DOHH2 (cell line): ENCODE measurements at regions not wholly inside any gene's neighbourhood (a gene's known extent, or its start where the extent isn't known, plus 50 kb on each side); places are given as distances from the start of the nearest gene placed in this dataset.

Experiments used
- H3F3A ChIP-seq: fragments of 200-600 bp; sonication (generic), shearing (Covaris generic); 2 replicates; pipeline ENCODE4 v1.6.0; 2016; ENCODE audit warnings: antibody characterized with exemption, mild to moderate bottlenecking; ENCODE audit not compliant: control insufficient read depth, insufficient read depth
- H3K27ac ChIP-seq: fragments of 200-600 bp; sonication (generic); 2 replicates; pipeline ENCODE4 v1.5.1; 2014; ENCODE audit warnings: low read depth, mild to moderate bottlenecking, low read length, moderate library complexity
- H3K27me3 ChIP-seq: fragments of 200-600 bp; sonication (generic); 2 replicates; pipeline ENCODE4 v1.6.1; 2014; ENCODE audit warnings: mild to moderate bottlenecking, low read length, mixed read lengths; ENCODE audit not compliant: control insufficient read depth
- H3K36me3 ChIP-seq: fragments of 200-600 bp; sonication (generic); 2 replicates; pipeline ENCODE4 v1.6.1; 2014; ENCODE audit warnings: mild to moderate bottlenecking, low read length, moderate library complexity, mixed read lengths; ENCODE audit not compliant: control insufficient read depth
- H3K4me1 ChIP-seq: fragments of 200-600 bp; sonication (generic); 2 replicates; pipeline ENCODE4 v1.6.1; 2014; ENCODE audit warnings: mild to moderate bottlenecking, low read length, mixed read lengths; ENCODE audit not compliant: control insufficient read depth
- H3K4me2 ChIP-seq: fragments of 200-600 bp; sonication (generic); 2 replicates; pipeline ENCODE4 v1.6.0; 2014; ENCODE audit warnings: mild to moderate bottlenecking, low read length, moderate library complexity
- H3K4me3 ChIP-seq: fragments of 200-600 bp; sonication (generic); 2 replicates; pipeline ENCODE4 v1.5.1; 2014; ENCODE audit warnings: mild to moderate bottlenecking, low read length, mixed read lengths
- H3K79me2 ChIP-seq: fragments of 200-600 bp; sonication (generic); 2 replicates; pipeline ENCODE4 v1.6.1; 2014; ENCODE audit warnings: mild to moderate bottlenecking, low read length, mixed read lengths; ENCODE audit not compliant: control insufficient read depth
- H3K9me2 ChIP-seq: fragments of 200-600 bp; sonication (generic); replicated peaks from 2 replicates; pipeline ENCODE4 v1.6.1; 2014; ENCODE audit warnings: mild to moderate bottlenecking, low read length, mixed read lengths; ENCODE audit not compliant: control insufficient read depth
- H3K9me3 ChIP-seq: fragments of 200-600 bp; sonication (generic); 2 replicates; pipeline ENCODE4 v1.6.1; 2014; ENCODE audit warnings: antibody characterized with exemption, low read length, mixed read lengths; ENCODE audit not compliant: control insufficient read depth, insufficient read depth
- H4K20me1 ChIP-seq: fragments of 200-600 bp; sonication (generic); 2 replicates; pipeline ENCODE4 v1.6.0; 2014; ENCODE audit warnings: low read depth, mild to moderate bottlenecking, antibody characterized with exemption, low read length, moderate library complexity; ENCODE audit not compliant: control insufficient read depth, insufficient read depth
- EZH2phosphoT487 ChIP-seq: fragments of 200-600 bp; sonication (generic); IDR thresholded peaks from 2 replicates; pipeline ENCODE4 v1.6.1; 2017; ENCODE audit warnings: borderline replicate concordance, mild to moderate bottlenecking, antibody characterized with exemption, low read length, moderate library complexity, mixed read lengths
- TF ChIP-seq, protein P1 (sequence below): fragments of 200-600 bp; sonication (generic); IDR thresholded peaks from one replicate; pipeline ENCODE4 v1.5.1; 2014; ENCODE audit warnings: antibody characterized with exemption, mild to moderate bottlenecking, low read depth, low read length; ENCODE audit not compliant: poor library complexity, severe bottlenecking

DNA sequence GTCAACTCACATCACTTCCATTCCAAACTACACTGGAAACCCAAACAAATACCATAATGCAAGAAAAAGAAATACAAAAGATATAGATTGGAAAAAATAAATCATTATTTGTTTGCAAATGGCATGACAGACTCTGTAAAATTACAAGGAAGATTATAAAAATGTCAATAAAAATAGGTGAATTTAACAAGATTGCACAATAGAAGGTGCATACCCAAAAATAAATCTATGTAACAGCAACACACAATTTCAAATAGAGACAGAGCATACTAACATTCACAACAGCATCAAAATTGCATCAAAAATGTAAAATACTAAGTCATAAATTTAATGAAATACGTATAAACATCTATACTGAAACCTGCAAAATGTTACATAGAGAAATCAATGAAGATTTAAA, 1140.0 kb upstream of the GJE1 start:
- H3K27me3 ChIP-seq: no peaks in the 10 kb centered on the region
- no peak overlapping the region for H3K4me3 ChIP-seq
- H3K27ac ChIP-seq: no peak overlapping the region
- TF ChIP-seq, protein P1, sequence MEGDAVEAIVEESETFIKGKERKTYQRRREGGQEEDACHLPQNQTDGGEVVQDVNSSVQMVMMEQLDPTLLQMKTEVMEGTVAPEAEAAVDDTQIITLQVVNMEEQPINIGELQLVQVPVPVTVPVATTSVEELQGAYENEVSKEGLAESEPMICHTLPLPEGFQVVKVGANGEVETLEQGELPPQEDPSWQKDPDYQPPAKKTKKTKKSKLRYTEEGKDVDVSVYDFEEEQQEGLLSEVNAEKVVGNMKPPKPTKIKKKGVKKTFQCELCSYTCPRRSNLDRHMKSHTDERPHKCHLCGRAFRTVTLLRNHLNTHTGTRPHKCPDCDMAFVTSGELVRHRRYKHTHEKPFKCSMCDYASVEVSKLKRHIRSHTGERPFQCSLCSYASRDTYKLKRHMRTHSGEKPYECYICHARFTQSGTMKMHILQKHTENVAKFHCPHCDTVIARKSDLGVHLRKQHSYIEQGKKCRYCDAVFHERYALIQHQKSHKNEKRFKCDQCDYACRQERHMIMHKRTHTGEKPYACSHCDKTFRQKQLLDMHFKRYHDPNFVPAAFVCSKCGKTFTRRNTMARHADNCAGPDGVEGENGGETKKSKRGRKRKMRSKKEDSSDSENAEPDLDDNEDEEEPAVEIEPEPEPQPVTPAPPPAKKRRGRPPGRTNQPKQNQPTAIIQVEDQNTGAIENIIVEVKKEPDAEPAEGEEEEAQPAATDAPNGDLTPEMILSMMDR: no peak
- no peak for TF ChIP-seq EZH2phosphoT487
- no peak overlapping the region for H3K4me2 ChIP-seq
- no peaks in the 10 kb centered on the region for H3K36me3 ChIP-seq
- H3K4me1 ChIP-seq: no peaks in the 10 kb centered on the region
- no peaks in the 10 kb centered on the region for H3F3A ChIP-seq
- no peaks in the 10 kb centered on the region for H3K79me2 ChIP-seq
- no peaks in the 10 kb centered on the region for H3K9me2 ChIP-seq
- H3K9me3 ChIP-seq: no peaks in the 10 kb centered on the region
- no peaks in the 10 kb centered on the region for H4K20me1 ChIP-seq

DNA sequence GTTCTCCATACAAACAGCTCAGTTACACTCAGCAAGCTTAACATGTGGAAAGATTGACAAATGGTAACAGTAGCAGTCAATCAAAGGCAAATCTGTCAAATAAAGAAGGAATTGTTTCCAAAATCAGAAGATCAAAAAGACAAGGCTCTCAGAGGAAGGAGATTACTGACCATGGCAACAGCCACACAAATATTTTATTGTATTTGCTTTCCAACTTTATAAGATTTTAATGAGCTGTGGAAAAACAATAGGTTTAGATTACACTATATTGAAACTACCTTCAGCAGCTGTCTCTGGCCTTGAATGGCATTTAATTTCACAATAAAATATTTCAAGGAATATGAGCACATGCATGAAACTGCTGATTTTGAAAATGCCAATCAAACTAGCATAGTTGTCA, 1143.9 kb upstream of the GJE1 start:
- Histone ChIP-seq H3K9me3 (no peaks in the 10 kb centered on the region), H3K36me3 (no peaks in the 10 kb centered on the region), H3K9me2 (no peaks in the 10 kb centered on the region), H3F3A (no peaks in the 10 kb centered on the region), H3K4me3 (no peak overlapping the region), H3K27ac (no peak overlapping the region), H3K27me3 (no peaks in the 10 kb centered on the region), H4K20me1 (no peaks in the 10 kb centered on the region), H3K79me2 (no peaks in the 10 kb centered on the region), H3K4me1 (no peaks in the 10 kb centered on the region), H3K4me2 (no peak overlapping the region)
- TF ChIP-seq, protein P1: no peak
- no peak for TF ChIP-seq EZH2phosphoT487

DNA sequence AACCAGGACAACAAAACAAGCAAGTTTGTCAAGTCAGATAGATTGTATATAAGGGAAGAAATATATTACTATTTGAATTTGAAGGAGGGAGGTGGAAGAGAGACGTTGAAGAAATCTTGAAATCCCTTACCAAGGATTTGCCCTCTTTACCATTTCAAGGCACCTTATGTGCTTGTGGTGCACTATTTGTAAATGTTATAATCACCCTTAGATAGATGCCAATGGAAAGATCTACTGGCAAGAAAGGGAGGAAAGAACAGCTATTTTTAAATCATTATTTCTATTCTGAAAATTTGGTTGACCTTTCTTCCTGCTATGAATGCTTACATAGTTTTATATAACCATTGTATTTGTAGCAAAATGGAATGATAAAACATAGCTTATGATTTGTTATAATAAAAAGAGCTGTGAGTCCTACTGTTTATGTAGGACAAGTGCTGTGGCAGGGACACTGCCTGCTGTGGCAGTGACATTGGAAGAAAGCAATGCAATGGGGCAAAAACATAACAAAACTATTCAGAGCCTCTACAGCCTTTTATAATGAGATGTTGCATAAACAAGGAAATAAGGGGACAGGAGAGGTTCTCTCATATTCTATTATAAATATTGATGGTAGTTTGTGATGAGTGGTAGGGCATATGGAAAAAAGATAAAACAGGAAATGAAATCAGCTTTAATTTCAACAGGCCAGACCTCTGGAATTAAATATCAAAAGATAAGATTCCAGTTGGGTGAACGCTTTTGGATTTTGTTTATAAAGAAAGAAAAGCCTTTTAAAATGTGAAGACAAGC, 1145.2 kb upstream of the GJE1 start:
- no peak overlapping the region for H3K4me3 ChIP-seq
- TF ChIP-seq, protein P1: no peak
- TF ChIP-seq EZH2phosphoT487: no peak

More for the DNA sequence above, 1145.2 kb upstream of the GJE1 start:
- no peaks in the 10 kb centered on the region for H4K20me1 ChIP-seq
- no peaks in the 10 kb centered on the region for H3K9me3 ChIP-seq
- no peak overlapping the region for H3K4me2 ChIP-seq
- H3K27ac ChIP-seq: no peak overlapping the region
- H3K36me3 ChIP-seq: no peaks in the 10 kb centered on the region
- no peaks in the 10 kb centered on the region for H3K27me3 ChIP-seq
- H3K9me2 ChIP-seq: no peaks in the 10 kb centered on the region
- no peaks in the 10 kb centered on the region for H3K4me1 ChIP-seq
- H3F3A ChIP-seq: no peaks in the 10 kb centered on the region
- no peaks in the 10 kb centered on the region for H3K79me2 ChIP-seq
